ENCODE measurements at regions not wholly inside any gene's neighbourhood (a gene's known extent, or its start where the extent isn't known, plus 50 kb on each side); places are given as distances from the start of the nearest gene placed in this dataset.

- Histone ChIP-seq H3K36me3 (ENCODE audit: control insufficient read depth, insufficient read depth, low read length) (no peaks in the 10 kb centered on the region), H3K4me1 (ENCODE audit: control insufficient read depth, insufficient read depth, low read length) (peaks cover 5% of the 10 kb centered on the region), H3K4me3 (ENCODE audit: low read depth, low read length) (no peak overlapping the region), H3K9me3 (ENCODE audit: control insufficient read depth, insufficient read depth, low read length) (no peaks in the 10 kb centered on the region), H3K27me3 (ENCODE audit: control insufficient read depth, insufficient read depth, low read length) (no peaks in the 10 kb centered on the region), H3K27ac (ENCODE audit: low read depth, low read length) (no peak overlapping the region)
- WGBS (ENCODE audit: insufficient coverage), result 80% methylated on average over 1 of the region's 7 CpGs
- DNase-seq (ENCODE audit: low read depth in 4 of 6, low spot score in 6 of 6), result no peak
These were observed 163.8 kb downstream of the GADD45G start for GRCh38 chr9:89768650-89769071.

- WGBS (ENCODE audit: insufficient coverage), result 87% methylated on average over 6 of the region's 8 CpGs
- Histone ChIP-seq H3K36me3 (ENCODE audit: control insufficient read depth, insufficient read depth, low read length) (no peaks in the 10 kb centered on the region), H3K27me3 (ENCODE audit: control insufficient read depth, insufficient read depth, low read length) (no peaks in the 10 kb centered on the region), H3K4me3 (ENCODE audit: low read depth, low read length) (no peak overlapping the region), H3K4me1 (ENCODE audit: control insufficient read depth, insufficient read depth, low read length) (no peaks in the 10 kb centered on the region), H3K27ac (ENCODE audit: low read depth, low read length) (no peak overlapping the region), H3K9me3 (ENCODE audit: control insufficient read depth, insufficient read depth, low read length) (no peaks in the 10 kb centered on the region)
- no peak for DNase-seq (ENCODE audit: low read depth in 4 of 6, low spot score in 6 of 6)
These were observed 165.8 kb downstream of the GADD45G start for GRCh38 chr9:89770531-89771174.

GRCh38 chr9:89771205-89771604 lies 166.4 kb downstream of the GADD45G start:
- WGBS (ENCODE audit: insufficient coverage), result 70% methylated on average over 4 of the region's 4 CpGs
- H3K36me3 ChIP-seq (ENCODE audit: control insufficient read depth, insufficient read depth, low read length), result no peaks in the 10 kb centered on the region

GRCh38 chr9:89773170-89773569 lies 168.4 kb downstream of the GADD45G start:
- WGBS (ENCODE audit: insufficient coverage), result 87% methylated on average over 8 of the region's 8 CpGs
- DNase-seq (ENCODE audit: low read depth in 4 of 6, low spot score in 6 of 6), result no peak
- no peaks in the 10 kb centered on the region for H3K4me1 ChIP-seq (ENCODE audit: control insufficient read depth, insufficient read depth, low read length)
- no peaks in the 10 kb centered on the region for H3K27me3 ChIP-seq (ENCODE audit: control insufficient read depth, insufficient read depth, low read length)
- H3K4me3 ChIP-seq (ENCODE audit: low read depth, low read length), result no peak overlapping the region
- H3K27ac ChIP-seq (ENCODE audit: low read depth, low read length), result no peak overlapping the region
- no peaks in the 10 kb centered on the region for H3K9me3 ChIP-seq (ENCODE audit: control insufficient read depth, insufficient read depth, low read length)
- no peaks in the 10 kb centered on the region for H3K36me3 ChIP-seq (ENCODE audit: control insufficient read depth, insufficient read depth, low read length)

More at GRCh38 chr9:89771205-89771604, 166.4 kb downstream of the GADD45G start:
- Histone ChIP-seq H3K4me1 (ENCODE audit: control insufficient read depth, insufficient read depth, low read length) (no peaks in the 10 kb centered on the region), H3K9me3 (ENCODE audit: control insufficient read depth, insufficient read depth, low read length) (no peaks in the 10 kb centered on the region), H3K4me3 (ENCODE audit: low read depth, low read length) (no peak overlapping the region), H3K27me3 (ENCODE audit: control insufficient read depth, insufficient read depth, low read length) (no peaks in the 10 kb centered on the region), H3K27ac (ENCODE audit: low read depth, low read length) (no peak overlapping the region)
- no peak for DNase-seq (ENCODE audit: low read depth in 4 of 6, low spot score in 6 of 6)

GRCh38 chr9:89774858-89775370 lies 170.1 kb downstream of the GADD45G start:
- H3K4me1 ChIP-seq (ENCODE audit: control insufficient read depth, insufficient read depth, low read length), result peaks cover 5% of the 10 kb centered on the region
- H3K27ac ChIP-seq (ENCODE audit: low read depth, low read length), result no peak overlapping the region
- 97% methylated on average over 6 of the region's 7 CpGs for WGBS (ENCODE audit: insufficient coverage)
- no peaks in the 10 kb centered on the region for H3K36me3 ChIP-seq (ENCODE audit: control insufficient read depth, insufficient read depth, low read length)
- H3K4me3 ChIP-seq (ENCODE audit: low read depth, low read length), result no peak overlapping the region
- H3K9me3 ChIP-seq (ENCODE audit: control insufficient read depth, insufficient read depth, low read length), result no peaks in the 10 kb centered on the region
- no peak for DNase-seq (ENCODE audit: low read depth in 4 of 6, low spot score in 6 of 6)
- no peaks in the 10 kb centered on the region for H3K27me3 ChIP-seq (ENCODE audit: control insufficient read depth, insufficient read depth, low read length)

- Histone ChIP-seq H3K27ac (ENCODE audit: low read depth, low read length) (no peak overlapping the region), H3K27me3 (ENCODE audit: control insufficient read depth, insufficient read depth, low read length) (no peaks in the 10 kb centered on the region), H3K36me3 (ENCODE audit: control insufficient read depth, insufficient read depth, low read length) (no peaks in the 10 kb centered on the region), H3K4me1 (ENCODE audit: control insufficient read depth, insufficient read depth, low read length) (peaks cover 5% of the 10 kb centered on the region), H3K4me3 (ENCODE audit: low read depth, low read length) (no peak overlapping the region), H3K9me3 (ENCODE audit: control insufficient read depth, insufficient read depth, low read length) (no peaks in the 10 kb centered on the region)
- DNase-seq (ENCODE audit: low read depth in 4 of 6, low spot score in 6 of 6), result no peak
- 89% methylated on average over 6 of the region's 6 CpGs for WGBS (ENCODE audit: insufficient coverage)
These were observed 170.8 kb downstream of the GADD45G start for GRCh38 chr9:89775641-89776040.

- H3K4me1 ChIP-seq (ENCODE audit: control insufficient read depth, insufficient read depth, low read length), result peaks cover 13% of the 10 kb centered on the region
- no peak for DNase-seq (ENCODE audit: low read depth in 4 of 6, low spot score in 6 of 6)
- H3K27me3 ChIP-seq (ENCODE audit: control insufficient read depth, insufficient read depth, low read length), result no peaks in the 10 kb centered on the region
- H3K9me3 ChIP-seq (ENCODE audit: control insufficient read depth, insufficient read depth, low read length), result no peaks in the 10 kb centered on the region
- 97% methylated on average over 10 of the region's 11 CpGs for WGBS (ENCODE audit: insufficient coverage)
- no peak overlapping the region for H3K4me3 ChIP-seq (ENCODE audit: low read depth, low read length)
- H3K36me3 ChIP-seq (ENCODE audit: control insufficient read depth, insufficient read depth, low read length), result no peaks in the 10 kb centered on the region
- no peak overlapping the region for H3K27ac ChIP-seq (ENCODE audit: low read depth, low read length)
These were observed 172.1 kb downstream of the GADD45G start for GRCh38 chr9:89776795-89777525.

- H3K36me3 ChIP-seq (ENCODE audit: control insufficient read depth, insufficient read depth, low read length), result no peaks in the 10 kb centered on the region
- DNase-seq (ENCODE audit: low read depth in 4 of 6, low spot score in 6 of 6), result no peak
- no peaks in the 10 kb centered on the region for H3K9me3 ChIP-seq (ENCODE audit: control insufficient read depth, insufficient read depth, low read length)
- H3K4me1 ChIP-seq (ENCODE audit: control insufficient read depth, insufficient read depth, low read length), result peaks cover 13% of the 10 kb centered on the region
- H3K27ac ChIP-seq (ENCODE audit: low read depth, low read length), result no peak overlapping the region
- no peak overlapping the region for H3K4me3 ChIP-seq (ENCODE audit: low read depth, low read length)
- H3K27me3 ChIP-seq (ENCODE audit: control insufficient read depth, insufficient read depth, low read length), result no peaks in the 10 kb centered on the region
- WGBS (ENCODE audit: insufficient coverage), result 88% methylated on average over 4 of the region's 6 CpGs
These were observed 172.7 kb downstream of the GADD45G start for GRCh38 chr9:89777544-89777943.

- Histone ChIP-seq H3K36me3 (ENCODE audit: control insufficient read depth, insufficient read depth, low read length) (no peaks in the 10 kb centered on the region), H3K27ac (ENCODE audit: low read depth, low read length) (no peak overlapping the region), H3K4me1 (ENCODE audit: control insufficient read depth, insufficient read depth, low read length) (peaks cover 13% of the 10 kb centered on the region), H3K4me3 (ENCODE audit: low read depth, low read length) (no peak overlapping the region), H3K9me3 (ENCODE audit: control insufficient read depth, insufficient read depth, low read length) (no peaks in the 10 kb centered on the region), H3K27me3 (ENCODE audit: control insufficient read depth, insufficient read depth, low read length) (no peaks in the 10 kb centered on the region)
- no peak for DNase-seq (ENCODE audit: low read depth in 4 of 6, low spot score in 6 of 6)
- WGBS (ENCODE audit: insufficient coverage), result 86% methylated on average over 7 of the region's 22 CpGs
These were observed 173.6 kb downstream of the GADD45G start for GRCh38 chr9:89778100-89779090.
